ENCODE measurements at regions not wholly inside any gene's neighbourhood (a gene's known extent, or its start where the extent isn't known, plus 50 kb on each side); places are given as distances from the start of the nearest gene placed in this dataset.
A peak's percentile ranks its signal among the peaks of the same experiment; 100 is the strongest.
"Not testable (repeated sequence)": the region's sequence is repeated elsewhere in the genome, so short reads cannot be mapped to it uniquely, and the experiment has no call there.

- TF ChIP-seq CTCF (IDR thresholded peaks at IDR 0.05) = no peak
- POLR2A ChIA-PET = no interaction called here
- peak overlapping the region; percentile 79 for H3K4me3 Mint-ChIP-seq
- intact Hi-C loops (cut with micrococcal nuclease) = no loop called here
- no peaks in the 10 kb centered on the region for H3K9me3 Mint-ChIP-seq
- no peaks in the 10 kb centered on the region for H3K36me3 Mint-ChIP-seq (ENCODE audit: low read depth)
- DNase-seq = no peak
- no peak for ATAC-seq (ENCODE audit: low read depth)
- CTCF ChIA-PET = no interaction called here
- H3K4me1 Mint-ChIP-seq = peaks cover 14% of the 10 kb centered on the region
- no peaks in the 10 kb centered on the region for H3K27me3 Mint-ChIP-seq
- H3K27ac Mint-ChIP-seq = no peak overlapping the region
Observed at GRCh38 chrX:77070202-77070918, 376.8 kb upstream of the FGF16 start.

- TF ChIP-seq CTCF (IDR thresholded peaks at IDR 0.05) = no peak
- peaks cover 2% of the 10 kb centered on the region for H3K9me3 Mint-ChIP-seq
- H3K4me3 Mint-ChIP-seq = no peak overlapping the region
- no peaks in the 10 kb centered on the region for H3K36me3 Mint-ChIP-seq (ENCODE audit: low read depth)
- POLR2A ChIA-PET = no interaction called here
- H3K27me3 Mint-ChIP-seq = no peaks in the 10 kb centered on the region
- CTCF ChIA-PET = no interaction called here
- no peak for ATAC-seq (ENCODE audit: low read depth)
- H3K27ac Mint-ChIP-seq = no peak overlapping the region
- H3K4me1 Mint-ChIP-seq = no peaks in the 10 kb centered on the region
- DNase-seq = no peak
- intact Hi-C loops (cut with micrococcal nuclease) = no loop called here
Observed at GRCh38 chrX:77076896-77077295, 370.3 kb upstream of the FGF16 start.

GRCh38 chrX:77081237-77081636 is 366.0 kb upstream of the FGF16 start:
- H3K4me3 Mint-ChIP-seq; ATAC-seq (ENCODE audit: low read depth); H3K27me3 Mint-ChIP-seq; DNase-seq; H3K9me3 Mint-ChIP-seq; CTCF ChIA-PET; H3K27ac Mint-ChIP-seq; H3K36me3 Mint-ChIP-seq (ENCODE audit: low read depth); intact Hi-C loops (cut with micrococcal nuclease); POLR2A ChIA-PET; H3K4me1 Mint-ChIP-seq: not testable (repeated sequence)

GRCh38 chrX:77085372-77085771 is 361.8 kb upstream of the FGF16 start:
- no peaks in the 10 kb centered on the region for H3K36me3 Mint-ChIP-seq (ENCODE audit: low read depth)
- H3K9me3 Mint-ChIP-seq = peaks cover 2% of the 10 kb centered on the region
- ChIA-PET POLR2A (no interaction called here), CTCF (no interaction called here)
- no peak overlapping the region for H3K4me3 Mint-ChIP-seq
- no peaks in the 10 kb centered on the region for H3K27me3 Mint-ChIP-seq
- intact Hi-C loops (cut with micrococcal nuclease) = no loop called here
- H3K4me1 Mint-ChIP-seq = no peaks in the 10 kb centered on the region
- ATAC-seq (ENCODE audit: low read depth) (no peak), DNase-seq (no peak)
- no peak for TF ChIP-seq CTCF (IDR thresholded peaks at IDR 0.05)
- H3K27ac Mint-ChIP-seq = no peak overlapping the region

- intact Hi-C loops (cut with micrococcal nuclease) = no loop called here
- Mint-ChIP-seq H3K4me3 (no peak overlapping the region), H3K9me3 (no peaks in the 10 kb centered on the region), H3K27me3 (no peaks in the 10 kb centered on the region), H3K4me1 (no peaks in the 10 kb centered on the region), H3K36me3 (ENCODE audit: low read depth) (no peaks in the 10 kb centered on the region), H3K27ac (no peak overlapping the region)
- no peak for ATAC-seq (ENCODE audit: low read depth)
- POLR2A ChIA-PET = no interaction called here
- CTCF ChIA-PET = no interaction called here
- no peak for TF ChIP-seq CTCF (IDR thresholded peaks at IDR 0.05)
- DNase-seq = no peak
Observed at GRCh38 chrX:77087529-77088169, 359.5 kb upstream of the FGF16 start.

Data from activated B cell treated with CpG ODN at 0.5 μM for 24 hours (primary cell).